ENCODE measurements at regions not wholly inside any gene's neighbourhood (a gene's known extent, or its start where the extent isn't known, plus 50 kb on each side); places are given as distances from the start of the nearest gene placed in this dataset.

GRCh38 chr11:13223112-13223511 is 54.5 kb upstream of the BMAL1 start:
- Histone ChIP-seq H3K27me3 (no peaks in the 10 kb centered on the region), H3K27ac (no peak overlapping the region), H3K36me3 (no peaks in the 10 kb centered on the region), H3K4me1 (no peaks in the 10 kb centered on the region), H3K9me3 (no peaks in the 10 kb centered on the region), H3K4me3 (no peak overlapping the region)
- TF ChIP-seq CTCF (IDR thresholded peaks at IDR 0.05): no peak
- intact Hi-C loops (cut with DNase I; ENCODE audit: low total_unique reads): no loop called here
- DNase-seq: no peak

GRCh38 chr11:13224324-13224723 is 53.3 kb upstream of the BMAL1 start:
- no peaks in the 10 kb centered on the region for H3K27me3 ChIP-seq
- H3K4me1 ChIP-seq: peaks cover 0 to 7% (median under 1%) of the 10 kb centered on the region in 4 donors
- H3K4me3 ChIP-seq: no peak overlapping the region
- no peaks in the 10 kb centered on the region for H3K9me3 ChIP-seq
- H3K27ac ChIP-seq: no peak overlapping the region
- H3K36me3 ChIP-seq: no peaks in the 10 kb centered on the region
- TF ChIP-seq CTCF (IDR thresholded peaks at IDR 0.05): no peak
- no peak for DNase-seq
- intact Hi-C loops (cut with DNase I; ENCODE audit: low total_unique reads): no loop called here

- intact Hi-C loops (cut with DNase I; ENCODE audit: low total_unique reads): no loop called here
- no peak for TF ChIP-seq CTCF (IDR thresholded peaks at IDR 0.05)
Measured at GRCh38 chr11:13225038-13226001, 52.3 kb upstream of the BMAL1 start.

GRCh38 chr11:13227676-13228255 is 49.8 kb upstream of the BMAL1 start:
- no peaks in the 10 kb centered on the region for H3K9me3 ChIP-seq
- intact Hi-C loops (cut with DNase I; ENCODE audit: low total_unique reads): no loop called here
- peaks cover 0 to 18% (median 5%) of the 10 kb centered on the region in 4 donors for H3K4me1 ChIP-seq
- no peak for DNase-seq
- no peaks in the 10 kb centered on the region for H3K27me3 ChIP-seq
- TF ChIP-seq CTCF (IDR thresholded peaks at IDR 0.05): no peak
- H3K4me3 ChIP-seq: no peak overlapping the region
- no peak overlapping the region for H3K27ac ChIP-seq
- no peaks in the 10 kb centered on the region for H3K36me3 ChIP-seq

More at GRCh38 chr11:13225038-13226001, 52.3 kb upstream of the BMAL1 start:
- H3K36me3 ChIP-seq: no peaks in the 10 kb centered on the region
- no peak overlapping the region for H3K4me3 ChIP-seq
- DNase-seq: no peak
- no peaks in the 10 kb centered on the region for H3K9me3 ChIP-seq
- no peaks in the 10 kb centered on the region for H3K27me3 ChIP-seq
- no peak overlapping the region for H3K27ac ChIP-seq
- peaks cover 0 to 17% (median 5%) of the 10 kb centered on the region in 4 donors for H3K4me1 ChIP-seq
